ENCODE measurements at regions not wholly inside any gene's neighbourhood (a gene's known extent, or its start where the extent isn't known, plus 50 kb on each side); places are given as distances from the start of the nearest gene placed in this dataset.

- TF ChIP-seq REST (IDR thresholded peaks at IDR 0.05; ENCODE audit: low read depth), result no peak
- no peak for TF ChIP-seq ATF3 (IDR thresholded peaks at IDR 0.05)
- no peak for TF ChIP-seq POLR2AphosphoS5 (IDR thresholded peaks at IDR 0.05; ENCODE audit: low read depth, low read length)
- no peak for TF ChIP-seq CTCF (IDR thresholded peaks at IDR 0.05 in 2 of 3, conservative IDR thresholded peaks at IDR 0.05 in 1 of 3; ENCODE audit: borderline replicate concordance in 1 of 3, insufficient read depth in 1 of 3, low read depth in 2 of 3, low read length in 2 of 3)
- TF ChIP-seq MAX (IDR thresholded peaks at IDR 0.05), result no peak
- TF ChIP-seq, protein P1, sequence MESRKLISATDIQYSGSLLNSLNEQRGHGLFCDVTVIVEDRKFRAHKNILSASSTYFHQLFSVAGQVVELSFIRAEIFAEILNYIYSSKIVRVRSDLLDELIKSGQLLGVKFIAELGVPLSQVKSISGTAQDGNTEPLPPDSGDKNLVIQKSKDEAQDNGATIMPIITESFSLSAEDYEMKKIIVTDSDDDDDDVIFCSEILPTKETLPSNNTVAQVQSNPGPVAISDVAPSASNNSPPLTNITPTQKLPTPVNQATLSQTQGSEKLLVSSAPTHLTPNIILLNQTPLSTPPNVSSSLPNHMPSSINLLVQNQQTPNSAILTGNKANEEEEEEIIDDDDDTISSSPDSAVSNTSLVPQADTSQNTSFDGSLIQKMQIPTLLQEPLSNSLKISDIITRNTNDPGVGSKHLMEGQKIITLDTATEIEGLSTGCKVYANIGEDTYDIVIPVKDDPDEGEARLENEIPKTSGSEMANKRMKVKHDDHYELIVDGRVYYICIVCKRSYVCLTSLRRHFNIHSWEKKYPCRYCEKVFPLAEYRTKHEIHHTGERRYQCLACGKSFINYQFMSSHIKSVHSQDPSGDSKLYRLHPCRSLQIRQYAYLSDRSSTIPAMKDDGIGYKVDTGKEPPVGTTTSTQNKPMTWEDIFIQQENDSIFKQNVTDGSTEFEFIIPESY (IDR thresholded peaks at IDR 0.05; ENCODE audit: extremely low read depth, insufficient replicate concordance, low read length), result no peak
- no peak for TF ChIP-seq TCF7L2 (IDR thresholded peaks at IDR 0.05; ENCODE audit: borderline replicate concordance, extremely low read depth, insufficient read depth, insufficient read length)
- TF ChIP-seq FOSL1 (IDR thresholded peaks at IDR 0.05; ENCODE audit: low read depth), result no peak
- TF ChIP-seq POLR2A (IDR thresholded peaks at IDR 0.05; ENCODE audit: borderline replicate concordance, extremely low read depth, insufficient read depth, insufficient read length), result no peak
- no peak for TF ChIP-seq JUND (IDR thresholded peaks at IDR 0.05)
- TF ChIP-seq ZNF274 (IDR thresholded peaks at IDR 0.05; ENCODE audit: low read depth, low read length), result no peak
Measured at GRCh38 chr18:2480536-2480935, 90.8 kb downstream of the METTL4 start.
